ENCODE measurements at regions not wholly inside any gene's neighbourhood (a gene's known extent, or its start where the extent isn't known, plus 50 kb on each side); places are given as distances from the start of the nearest gene placed in this dataset.

DNA sequence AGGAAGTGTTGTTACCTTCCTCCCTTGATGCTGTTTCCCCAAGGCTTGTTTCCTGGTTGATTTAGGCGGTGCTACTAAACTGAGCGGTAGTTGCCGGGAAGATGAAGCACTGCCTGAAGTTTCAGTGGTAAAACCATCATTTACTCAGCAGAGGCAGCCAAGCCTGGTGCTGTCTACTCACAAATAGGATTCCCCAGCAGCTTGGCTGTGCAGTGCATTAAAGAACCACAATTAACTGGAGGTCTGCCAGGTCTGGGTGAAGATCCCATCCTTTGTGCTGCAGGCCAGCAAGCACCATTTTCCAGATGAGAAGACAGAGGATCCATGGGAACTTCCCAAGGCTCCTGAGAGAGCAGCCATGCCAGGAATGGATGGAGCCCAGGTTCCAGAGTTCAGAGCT is 231.9 kb upstream of the E2F8 start:
- no peak for DNase-seq (ENCODE audit: low read depth)

DNA sequence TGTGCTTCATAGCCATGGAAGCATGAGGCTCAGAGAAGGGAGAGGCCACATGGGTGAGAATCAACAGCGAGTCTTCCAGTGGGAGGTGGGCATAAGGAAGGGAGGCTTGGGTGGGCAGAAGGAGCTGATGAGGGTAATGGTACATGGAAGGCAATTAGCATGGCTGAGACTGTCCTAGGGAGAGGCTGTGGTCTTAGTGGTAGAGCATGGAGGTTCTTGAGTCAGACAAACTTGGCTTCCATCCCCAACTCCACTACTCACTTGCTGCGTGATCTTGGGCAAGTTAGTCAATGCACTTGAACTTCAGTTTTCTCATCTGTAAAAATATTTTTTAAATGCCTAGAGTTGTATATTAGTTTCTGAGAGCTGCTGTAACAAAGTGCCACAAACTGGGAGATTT is 227.2 kb upstream of the E2F8 start:
- no peak for DNase-seq (ENCODE audit: low read depth)

DNA sequence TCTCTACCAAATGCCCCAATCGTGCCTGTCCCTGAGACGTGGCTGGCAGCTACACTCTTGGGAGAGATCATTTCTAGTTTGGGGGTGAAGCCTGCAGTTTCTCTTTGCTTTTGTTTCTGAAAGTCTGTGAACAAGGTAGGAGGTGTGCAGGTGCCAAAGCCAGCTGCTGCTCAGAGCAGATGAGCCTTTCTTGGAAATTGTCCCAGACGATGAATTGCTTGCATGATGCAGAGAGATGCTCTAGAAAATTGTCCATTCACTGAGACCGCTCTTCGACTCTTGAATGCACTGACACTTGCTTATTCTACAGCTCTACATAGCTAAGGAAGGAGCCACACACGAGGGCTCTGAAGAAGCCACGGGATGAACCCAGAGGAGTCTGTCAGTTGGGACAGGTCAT is 225.6 kb upstream of the E2F8 start:
- no peak for DNase-seq (ENCODE audit: low read depth)

GRCh38 chr11:19463976-19464375 is 223.2 kb upstream of the E2F8 start:
- no peak for DNase-seq (ENCODE audit: low read depth)

GRCh38 chr11:19460718-19461405 is 220.1 kb upstream of the E2F8 start:
- no peak for DNase-seq (ENCODE audit: low read depth)

GRCh38 chr11:19459240-19459639 is 218.5 kb upstream of the E2F8 start:
- no peak for DNase-seq (ENCODE audit: low read depth)

GRCh38 chr11:19458721-19459120 is 218.0 kb upstream of the E2F8 start:
- DNase-seq (ENCODE audit: low read depth) = no peak

- no peak for DNase-seq (ENCODE audit: low read depth)
Measured at GRCh38 chr11:19458231-19458630, 217.5 kb upstream of the E2F8 start.

DNA sequence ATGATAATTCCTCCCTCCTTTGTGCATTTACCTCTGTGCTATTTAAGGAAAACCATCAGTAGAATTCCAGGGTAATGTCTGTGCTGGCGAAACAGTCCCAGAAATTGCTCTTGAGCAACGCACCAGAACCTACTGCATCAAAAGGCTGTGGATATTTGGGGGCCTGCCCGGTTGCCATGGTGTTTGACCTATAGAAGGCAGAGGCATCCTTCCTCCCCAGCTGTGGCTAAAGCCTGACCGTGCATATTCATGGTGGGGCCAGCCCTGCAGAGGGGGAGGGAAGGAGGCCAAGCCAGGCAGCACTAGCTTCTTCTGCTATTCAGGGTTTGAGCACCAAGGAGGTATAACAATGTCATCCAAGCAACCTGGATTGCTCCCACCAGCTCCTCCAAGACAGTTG is 215.0 kb upstream of the E2F8 start:
- DNase-seq (ENCODE audit: low read depth) = no peak

DNA sequence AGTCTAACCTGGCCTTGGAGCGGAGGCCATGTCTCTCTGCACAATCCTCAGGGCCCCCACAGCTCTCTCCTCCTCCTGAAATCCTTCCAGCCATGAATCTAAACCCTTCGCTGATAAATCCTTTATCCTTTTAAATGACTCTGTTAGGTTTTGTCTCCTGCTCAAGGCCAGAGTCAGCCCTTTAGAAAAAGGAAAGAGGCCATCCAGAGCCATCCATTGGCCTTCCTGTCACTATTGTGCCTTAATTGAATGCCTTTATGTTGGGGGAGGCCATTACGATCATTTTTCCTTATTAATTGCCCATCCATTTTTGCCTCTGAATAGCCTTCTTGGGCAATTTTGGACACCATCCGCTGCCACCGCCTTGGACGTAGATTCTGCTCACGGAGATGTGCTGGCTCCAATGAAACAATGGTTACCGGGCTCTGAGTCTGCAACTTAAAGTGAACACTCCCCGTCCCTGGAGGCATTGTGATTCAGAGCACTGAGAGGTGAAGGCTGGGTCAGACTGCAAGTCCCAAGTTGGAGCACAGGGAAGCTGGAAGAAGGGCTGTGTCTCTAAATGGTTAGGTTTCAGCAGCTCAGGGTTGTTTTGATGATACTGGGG is 213.0 kb upstream of the E2F8 start:
- no peak for DNase-seq (ENCODE audit: low read depth)

GRCh38 chr11:19451609-19452008 is 210.9 kb upstream of the E2F8 start:
- DNase-seq (ENCODE audit: low read depth) = no peak

GRCh38 chr11:19450282-19450681 is 209.5 kb upstream of the E2F8 start:
- DNase-seq (ENCODE audit: low read depth) = no peak

- DNase-seq (ENCODE audit: low read depth) = no peak
Measured at GRCh38 chr11:19448651-19449050, 207.9 kb upstream of the E2F8 start.

DNA sequence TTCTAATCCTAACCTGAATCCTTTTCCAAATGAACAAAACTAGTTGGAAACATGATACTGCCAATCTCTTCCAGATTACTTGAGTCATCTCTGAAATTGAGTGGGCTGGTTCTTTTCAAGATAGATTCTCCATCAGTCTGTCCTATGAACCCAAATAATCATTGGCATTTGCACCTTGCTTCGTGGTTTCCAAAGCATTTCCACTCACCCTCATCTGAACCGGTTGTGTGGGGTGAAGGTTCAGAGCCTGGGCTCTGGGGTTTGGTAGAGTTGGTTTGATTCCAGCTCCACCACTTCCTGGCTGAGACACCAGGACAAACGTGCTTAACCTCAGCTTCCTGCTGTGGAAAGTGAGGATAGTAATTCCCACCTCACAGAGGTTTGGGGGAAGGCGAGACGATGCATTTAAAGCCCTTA is 206.4 kb upstream of the E2F8 start:
- no peak for DNase-seq (ENCODE audit: low read depth)

- no peak for DNase-seq (ENCODE audit: low read depth)
Measured at GRCh38 chr11:19445771-19446170, 205.0 kb upstream of the E2F8 start.

DNA sequence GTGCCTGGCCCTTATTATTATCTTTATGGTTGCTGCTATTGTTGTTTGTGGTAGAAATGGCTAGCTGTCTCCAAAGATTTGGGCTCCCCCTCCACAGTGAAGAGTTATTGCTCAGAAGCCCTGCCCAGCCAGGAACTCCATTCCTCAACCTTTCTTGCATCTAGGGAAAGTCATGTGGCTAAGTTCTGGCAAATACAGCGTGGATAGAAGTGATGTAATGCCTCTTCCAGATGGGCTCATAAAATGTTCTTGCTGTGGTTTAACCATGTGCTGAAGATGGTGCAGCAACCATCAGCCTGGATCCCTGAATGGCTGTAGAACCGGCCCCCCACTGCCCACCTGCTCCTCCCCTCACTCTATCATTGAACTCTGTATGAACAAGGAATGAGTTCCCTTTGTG is 203.5 kb upstream of the E2F8 start:
- DNase-seq (ENCODE audit: low read depth) = no peak

- no peak for DNase-seq (ENCODE audit: low read depth)
Measured at GRCh38 chr11:19442554-19442910, 201.8 kb upstream of the E2F8 start.

GRCh38 chr11:19441752-19442553 is 201.2 kb upstream of the E2F8 start:
- no peak for DNase-seq (ENCODE audit: low read depth)

DNA sequence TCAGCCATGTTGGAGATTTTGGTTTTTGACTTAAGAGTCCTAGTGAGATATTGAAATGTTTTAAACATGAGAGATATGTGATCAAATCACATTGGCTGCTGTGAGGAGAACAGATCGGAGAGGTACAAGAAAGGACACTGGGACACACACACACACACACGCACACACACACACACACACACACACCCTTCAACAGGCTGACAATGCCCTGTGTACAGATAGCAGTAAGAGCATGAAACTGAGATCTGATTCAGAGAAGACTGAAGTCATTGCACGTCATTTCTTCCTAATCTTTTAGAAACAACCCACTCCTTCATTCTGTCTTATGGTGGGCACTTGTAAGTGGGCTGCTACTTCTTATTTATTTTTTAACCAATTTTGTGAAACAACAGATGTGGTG is 200.5 kb upstream of the E2F8 start:
- DNase-seq (ENCODE audit: low read depth) = no peak

DNA sequence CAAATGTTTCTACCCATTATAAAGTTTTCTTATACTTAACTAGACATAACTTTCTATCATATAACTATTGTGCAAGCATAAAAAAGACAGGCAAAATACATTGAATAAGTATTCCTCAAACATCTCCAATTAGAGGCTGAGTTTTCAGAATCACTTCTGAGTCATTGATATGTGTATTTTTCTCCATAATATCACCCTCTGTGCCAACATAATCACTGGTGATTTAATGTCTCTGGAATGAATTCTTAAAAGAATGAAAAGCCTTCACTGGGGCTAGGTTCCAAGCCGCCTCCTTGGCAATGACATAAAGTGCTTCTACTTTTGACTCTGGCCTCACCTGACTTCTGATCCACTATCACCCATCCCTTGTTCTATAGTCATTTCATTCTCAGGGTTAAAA is 197.0 kb upstream of the E2F8 start:
- no peak for DNase-seq (ENCODE audit: low read depth)

GRCh38 chr11:19436932-19437331 is 196.2 kb upstream of the E2F8 start:
- DNase-seq (ENCODE audit: low read depth) = no peak

- no peak for DNase-seq (ENCODE audit: low read depth)
Measured at GRCh38 chr11:19435306-19435989, 194.7 kb upstream of the E2F8 start.

DNA sequence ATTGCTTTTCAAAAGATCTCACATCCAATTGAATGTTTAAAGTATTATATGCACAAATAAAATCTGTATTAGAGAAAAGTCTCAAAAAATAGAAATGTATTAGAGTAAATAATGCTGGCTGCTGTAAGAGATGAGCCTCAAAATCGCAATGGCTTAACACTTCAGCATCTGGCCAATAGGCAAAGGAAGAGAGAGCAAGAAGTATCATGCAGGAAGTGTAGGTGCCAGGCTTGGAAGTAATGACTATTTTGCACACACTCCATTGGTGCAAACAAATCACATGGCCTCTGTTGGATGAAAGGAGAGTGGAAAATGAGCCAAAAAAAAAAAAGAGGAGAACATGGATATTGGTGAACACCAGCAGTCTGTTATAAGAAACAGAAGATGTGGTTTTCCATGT is 193.0 kb upstream of the E2F8 start:
- no peak for DNase-seq (ENCODE audit: low read depth)

All from activated gamma-delta T cell treated with anti-CD3 and anti-CD28 coated beads, Interleukin-2, amount 50 U/mL, for 16 hours (primary cell).